HepG2 (cell line): ENCODE measurements at regions not wholly inside any gene's neighbourhood (a gene's known extent, or its start where the extent isn't known, plus 50 kb on each side); places are given as distances from the start of the nearest gene placed in this dataset.

Experiments used
- ATAC-seq: fragments of 200-7000 bp; cut with Tn5 transposase; 3 replicates; pipeline ENCODE4 v1.9.1; 2020; ENCODE audit warnings: mild to moderate bottlenecking, moderate library complexity
- BruUV-seq: library from RNA; stranded (reverse); fragments of 400-500 nt; replicated peaks from 2 replicates; lab custom pipeline; 2021; lab: Mats Ljungman, UMichigan
- CTCF ChIA-PET: fragments of 300-600 bp; formaldehyde crosslinking; extraction: SDS; loops from one replicate; lab custom pipeline; 2021; ENCODE audit warnings: low total read pairs, inconsistent platforms, low intra/inter-chr PET ratio; lab: Yijun Ruan, JAX
- POLR2A ChIA-PET: fragments of 350-600 bp; sonication (Branson Sonifier 250); formaldehyde crosslinking; loops from one replicate; lab custom pipeline; 2020; ENCODE audit warnings: antibody characterized with exemption, inconsistent platforms; lab: Yijun Ruan, JAX
- DNase-seq: peaks from one replicate; pipeline ENCODE4 v3.0.0-alpha.2; 2015; ENCODE audit warnings: low spot score
- FAIRE-seq: peaks from 3 replicates; lab custom pipeline; 2011; peaks lifted over from hg19 to GRCh38; lab: Jason Lieb, UNC
- H2AFZ ChIP-seq: one replicate; pipeline ENCODE4 v1.6.1; 2011; ENCODE audit warnings: low read length, inconsistent platforms
- H3K27ac ChIP-seq: fragments of 300-600 bp; 3 replicates; pipeline ENCODE4 v1.8.0; 2011; ENCODE audit warnings: mixed run types, mild to moderate bottlenecking, mixed read lengths, low read length, inconsistent platforms; ENCODE audit not compliant: insufficient read depth; ENCODE audit errors: extremely low read length
- H3K27me3 ChIP-seq, 2 experiments: fragments of 200-600 bp in 1 of 2; 2 replicates in 1 of 2; 3 replicates in 1 of 2; pipeline versions ENCODE4 v1.6.0 to v1.8.0; 2011; ENCODE audit warnings: low read length in 2 of 2, mild to moderate bottlenecking in 2 of 2, moderate library complexity in 2 of 2, inconsistent platforms in 1 of 2; ENCODE audit not compliant: insufficient read depth in 2 of 2, control insufficient read depth in 1 of 2
- H3K36me3 ChIP-seq, 2 experiments: fragments of 200-600 bp in 1 of 2; replicated peaks in 1 of 2; 2 replicates in 1 of 2; 3 replicates in 1 of 2; pipeline versions ENCODE4 v1.5.1 to v1.8.0; 2011; ENCODE audit warnings: low read length in 2 of 2, inconsistent platforms in 1 of 2; ENCODE audit not compliant: insufficient read depth in 2 of 2, control insufficient read depth in 1 of 2
- H3K4me1 ChIP-seq: 2 replicates; pipeline ENCODE4 v1.5.1; 2012; ENCODE audit warnings: low read length, inconsistent platforms; ENCODE audit not compliant: insufficient read depth
- H3K4me2 ChIP-seq: 2 replicates; pipeline ENCODE4 v1.6.0; 2011; ENCODE audit warnings: low read depth, low read length, inconsistent platforms
- H3K4me3 ChIP-seq, 3 experiments: fragments of 200-600 bp in 1 of 3; sonication (generic), shearing (Covaris generic) in 1 of 3; replicated peaks in 1 of 3; 2 replicates each; pipeline ENCODE4 v1.5.1; 2011 to 2016; ENCODE audit warnings: low read length in 3 of 3, inconsistent platforms in 2 of 3, low read depth in 2 of 3, mild to moderate bottlenecking in 2 of 3, control low read depth in 1 of 3, mixed read lengths in 1 of 3; ENCODE audit not compliant: insufficient read depth in 1 of 3
- H3K79me2 ChIP-seq: one replicate; pipeline ENCODE4 v1.6.1; 2011; ENCODE audit warnings: low read length, inconsistent platforms; ENCODE audit not compliant: insufficient read depth
- H3K9ac ChIP-seq: 2 replicates; pipeline ENCODE4 v1.6.0; 2011; ENCODE audit warnings: mild to moderate bottlenecking, low read depth, low read length, inconsistent platforms; ENCODE audit not compliant: insufficient read depth
- H3K9me3 ChIP-seq: 2 replicates; pipeline ENCODE4 v1.5.1; 2012; ENCODE audit warnings: mild to moderate bottlenecking, low read length
- H4K20me1 ChIP-seq: 2 replicates; pipeline ENCODE4 v1.6.0; 2011; ENCODE audit warnings: inconsistent platforms, mild to moderate bottlenecking, low read length, moderate library complexity; ENCODE audit not compliant: insufficient read depth
- CREB1 ChIP-seq, 2 experiments: fragments of 450-650 bp in 1 of 2; IDR thresholded peaks; 2 replicates each; pipeline ENCODE4 v1.6.1; 2016 to 2017; ENCODE audit warnings: control low read depth in 1 of 2, mild to moderate bottlenecking in 1 of 2, missing compliant biosample characterization in 1 of 2, missing genetic modification characterization in 1 of 2
- CREM ChIP-seq, 2 experiments: sonication (generic) in 1 of 2; formaldehyde crosslinking in 1 of 2; IDR thresholded peaks; 2 replicates each; pipeline versions ENCODE4 v1.4.0 to v1.6.1; 2016 to 2020; ENCODE audit warnings: antibody characterized with exemption in 1 of 2, mild to moderate bottlenecking in 1 of 2, missing genetic modification reagents in 1 of 2
- FOXP1 ChIP-seq, 2 experiments: fragments of 450-650 bp in 1 of 2; IDR thresholded peaks; 2 replicates each; pipeline ENCODE4 v1.6.1; 2017 to 2018; ENCODE audit warnings: antibody characterized with exemption in 1 of 2
- HIVEP1 ChIP-seq: sonication (generic); formaldehyde crosslinking; IDR thresholded peaks from 2 replicates; pipeline ENCODE4 v1.4.0; 2020; ENCODE audit warnings: mild to moderate bottlenecking, missing genetic modification reagents
- U2AF1 ChIP-seq: fragments of 200-400 bp; formaldehyde crosslinking; optimal IDR thresholded peaks from 2 replicates; pipeline ENCODE3; 2017; ENCODE audit warnings: mild to moderate bottlenecking, low read depth, low read length
- ZNF296 ChIP-seq: sonication (generic); formaldehyde crosslinking; conservative IDR thresholded peaks from 2 replicates; pipeline ENCODE4 v1.5.0; 2020; ENCODE audit warnings: mild to moderate bottlenecking, missing genetic modification reagents
- ZNF75D ChIP-seq: sonication (generic); formaldehyde crosslinking; IDR thresholded peaks from 2 replicates; pipeline ENCODE4 v1.8.1; 2023; ENCODE audit warnings: missing genetic modification reagents, mild to moderate bottlenecking, borderline replicate concordance
- WGBS: methylation state at CpG from one replicate; pipeline ENCODE4 v1.1.6; 2017; ENCODE audit warnings: low lambda C conversion rate; 5-methylcytosine and 5-hydroxymethylcytosine counted together
- in situ Hi-C: cut with HindIII; loops from 2 replicates; pipeline ENCODE4 v1.10.0; 2017; ENCODE audit warnings: low pct_unique_long_range_greater_than_20kb; ENCODE audit not compliant: extremely low pct_ligation_motif_present
- intact Hi-C: fragments of 100-400 bp; cut with micrococcal nuclease; formaldehyde crosslinking; loops from one replicate; pipeline ENCODE4 v1.10.0; 2022; ENCODE audit not compliant: unreplicated experiment
- TF ChIP-seq, protein P1 (sequence below): sonication (generic); formaldehyde crosslinking; IDR thresholded peaks from 2 replicates; pipeline ENCODE4 v1.4.0; 2020; ENCODE audit warnings: missing genetic modification reagents, mild to moderate bottlenecking, borderline replicate concordance
- TF ChIP-seq, protein P2 (sequence below): fragments of 450-650 bp; IDR thresholded peaks from 2 replicates; pipeline ENCODE4 v1.6.1; 2017; ENCODE audit warnings: mild to moderate bottlenecking

DNA sequence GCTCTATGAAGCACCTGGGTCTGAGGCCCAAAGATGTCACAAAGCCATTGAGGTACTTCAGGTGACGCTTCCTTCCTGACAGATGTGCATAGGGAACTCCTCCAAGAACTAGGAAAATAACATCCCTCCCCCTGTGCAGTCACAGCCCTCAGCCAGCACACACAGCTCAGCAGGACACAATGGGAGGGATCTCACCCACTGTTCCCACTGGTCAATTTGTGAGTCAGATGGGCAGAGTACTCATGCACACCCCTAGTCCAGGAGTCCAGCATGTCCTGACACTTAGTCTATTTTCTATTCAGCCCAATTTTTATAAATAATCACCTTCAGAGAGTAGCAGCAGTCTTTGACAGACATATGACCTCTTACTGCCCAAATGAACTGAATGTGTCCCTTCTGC lies 60.7 kb upstream of the PFKP start:
- no peaks in the 10 kb centered on the region; the same call in 1 of the 2 replicates for H4K20me1 ChIP-seq
- ChIA-PET POLR2A (no interaction called here), CTCF (no interaction called here)
- H3K4me3 ChIP-seq = no peak overlapping the region
- intact Hi-C loops = no loop called here
- no peaks in the 10 kb centered on the region for H3K36me3 ChIP-seq
- FAIRE-seq = no peak
- no peak for ATAC-seq
- in situ Hi-C loops = no loop called here
- H3K27me3 ChIP-seq = peaks cover 0 to 13% of the 10 kb centered on the region in 2 experiments; a peak in 2 of 5 replicates
- H2AFZ ChIP-seq = no peak overlapping the region
- no peaks in the 10 kb centered on the region for H3K9me3 ChIP-seq
- no peak overlapping the region for H3K27ac ChIP-seq
- BruUV-seq = no TSS peak
- DNase-seq = no peak
- no peak overlapping the region for H3K9ac ChIP-seq
- peaks cover 7% of the 10 kb centered on the region; the same call in 1 of the 2 replicates for H3K4me1 ChIP-seq
- TF ChIP-seq, protein P1, sequence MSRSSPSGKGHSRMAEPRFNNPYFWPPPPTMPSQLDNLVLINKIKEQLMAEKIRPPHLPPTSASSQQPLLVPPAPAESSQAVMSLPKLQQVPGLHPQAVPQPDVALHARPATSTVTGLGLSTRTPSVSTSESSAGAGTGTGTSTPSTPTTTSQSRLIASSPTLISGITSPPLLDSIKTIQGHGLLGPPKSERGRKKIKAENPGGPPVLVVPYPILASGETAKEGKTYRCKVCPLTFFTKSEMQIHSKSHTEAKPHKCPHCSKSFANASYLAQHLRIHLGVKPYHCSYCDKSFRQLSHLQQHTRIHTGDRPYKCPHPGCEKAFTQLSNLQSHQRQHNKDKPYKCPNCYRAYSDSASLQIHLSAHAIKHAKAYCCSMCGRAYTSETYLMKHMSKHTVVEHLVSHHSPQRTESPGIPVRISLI (CRISPR knock-in tag) = no peak
- TF ChIP-seq ZNF75D (no peak), U2AF1 (no peak), FOXP1 (IDR thresholded peaks at IDR 0.05) (no peak), FOXP1 (CRISPR knock-in tag; IDR thresholded peaks at IDR 0.05) (no peak), HIVEP1 (no peak), CREB1 (IDR thresholded peaks at IDR 0.05) (no peak), CREB1 (CRISPR knock-in tag; IDR thresholded peaks at IDR 0.05) (no peak), CREM (IDR thresholded peaks at IDR 0.05) (no peak), CREM (CRISPR knock-in tag; IDR thresholded peaks at IDR 0.05) (no peak), ZNF296 (CRISPR knock-in tag) (no peak)
- TF ChIP-seq, protein P2, sequence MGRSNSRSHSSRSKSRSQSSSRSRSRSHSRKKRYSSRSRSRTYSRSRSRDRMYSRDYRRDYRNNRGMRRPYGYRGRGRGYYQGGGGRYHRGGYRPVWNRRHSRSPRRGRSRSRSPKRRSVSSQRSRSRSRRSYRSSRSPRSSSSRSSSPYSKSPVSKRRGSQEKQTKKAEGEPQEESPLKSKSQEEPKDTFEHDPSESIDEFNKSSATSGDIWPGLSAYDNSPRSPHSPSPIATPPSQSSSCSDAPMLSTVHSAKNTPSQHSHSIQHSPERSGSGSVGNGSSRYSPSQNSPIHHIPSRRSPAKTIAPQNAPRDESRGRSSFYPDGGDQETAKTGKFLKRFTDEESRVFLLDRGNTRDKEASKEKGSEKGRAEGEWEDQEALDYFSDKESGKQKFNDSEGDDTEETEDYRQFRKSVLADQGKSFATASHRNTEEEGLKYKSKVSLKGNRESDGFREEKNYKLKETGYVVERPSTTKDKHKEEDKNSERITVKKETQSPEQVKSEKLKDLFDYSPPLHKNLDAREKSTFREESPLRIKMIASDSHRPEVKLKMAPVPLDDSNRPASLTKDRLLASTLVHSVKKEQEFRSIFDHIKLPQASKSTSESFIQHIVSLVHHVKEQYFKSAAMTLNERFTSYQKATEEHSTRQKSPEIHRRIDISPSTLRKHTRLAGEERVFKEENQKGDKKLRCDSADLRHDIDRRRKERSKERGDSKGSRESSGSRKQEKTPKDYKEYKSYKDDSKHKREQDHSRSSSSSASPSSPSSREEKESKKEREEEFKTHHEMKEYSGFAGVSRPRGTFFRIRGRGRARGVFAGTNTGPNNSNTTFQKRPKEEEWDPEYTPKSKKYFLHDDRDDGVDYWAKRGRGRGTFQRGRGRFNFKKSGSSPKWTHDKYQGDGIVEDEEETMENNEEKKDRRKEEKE = no peak
- no CpG with 5 or more reads among the region's 1 CpG for WGBS
- no peaks in the 10 kb centered on the region for H3K79me2 ChIP-seq
- H3K4me2 ChIP-seq = no peak overlapping the region
